ENCODE measurements at regions not wholly inside any gene's neighbourhood (a gene's known extent, or its start where the extent isn't known, plus 50 kb on each side); places are given as distances from the start of the nearest gene placed in this dataset.
"Not testable (repeated sequence)": the region's sequence is repeated elsewhere in the genome, so short reads cannot be mapped to it uniquely, and the experiment has no call there.

DNA sequence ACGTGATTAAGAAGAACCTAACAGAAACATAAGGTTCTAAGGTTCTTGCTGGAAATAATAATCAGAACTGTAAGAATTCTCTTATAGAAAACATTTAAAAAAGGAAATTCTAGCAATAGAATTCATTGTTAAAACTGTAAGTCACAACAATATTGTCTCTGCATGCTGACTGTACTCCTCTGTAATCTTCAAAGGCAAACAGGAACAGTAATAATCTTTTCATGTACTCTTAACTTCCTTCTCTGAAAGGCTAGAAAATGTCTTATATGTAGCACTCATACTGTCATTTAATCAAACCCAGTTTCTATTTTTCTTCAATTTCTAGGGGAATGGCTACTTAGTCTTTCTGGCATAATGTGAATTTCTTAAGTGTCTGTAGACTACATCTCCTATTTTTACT lies 103.5 kb upstream of the AGAP9 start:
- DNase-seq (ENCODE audit: low read depth in 3 of 3): not testable (repeated sequence)

DNA sequence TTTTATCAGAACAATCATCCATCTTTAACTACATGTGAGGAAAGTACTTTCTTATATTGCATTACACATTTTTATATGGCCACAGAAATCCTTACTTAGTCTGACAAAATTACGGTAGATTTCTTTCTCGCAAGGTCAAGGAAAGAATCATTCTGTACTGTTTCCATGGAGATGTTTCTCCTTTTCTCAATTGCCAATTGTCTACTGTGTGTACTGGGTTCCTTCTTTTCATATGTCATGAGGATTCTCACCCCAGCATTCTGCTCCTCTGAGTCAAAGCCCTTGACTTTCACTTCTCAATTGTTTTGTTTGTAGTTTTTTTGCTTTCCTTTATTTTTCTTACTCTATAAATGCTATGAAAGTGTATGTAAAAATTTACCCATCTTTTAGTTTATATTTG lies 99.3 kb upstream of the AGAP9 start:
- DNase-seq (ENCODE audit: low read depth in 3 of 3): not testable (repeated sequence)

DNA sequence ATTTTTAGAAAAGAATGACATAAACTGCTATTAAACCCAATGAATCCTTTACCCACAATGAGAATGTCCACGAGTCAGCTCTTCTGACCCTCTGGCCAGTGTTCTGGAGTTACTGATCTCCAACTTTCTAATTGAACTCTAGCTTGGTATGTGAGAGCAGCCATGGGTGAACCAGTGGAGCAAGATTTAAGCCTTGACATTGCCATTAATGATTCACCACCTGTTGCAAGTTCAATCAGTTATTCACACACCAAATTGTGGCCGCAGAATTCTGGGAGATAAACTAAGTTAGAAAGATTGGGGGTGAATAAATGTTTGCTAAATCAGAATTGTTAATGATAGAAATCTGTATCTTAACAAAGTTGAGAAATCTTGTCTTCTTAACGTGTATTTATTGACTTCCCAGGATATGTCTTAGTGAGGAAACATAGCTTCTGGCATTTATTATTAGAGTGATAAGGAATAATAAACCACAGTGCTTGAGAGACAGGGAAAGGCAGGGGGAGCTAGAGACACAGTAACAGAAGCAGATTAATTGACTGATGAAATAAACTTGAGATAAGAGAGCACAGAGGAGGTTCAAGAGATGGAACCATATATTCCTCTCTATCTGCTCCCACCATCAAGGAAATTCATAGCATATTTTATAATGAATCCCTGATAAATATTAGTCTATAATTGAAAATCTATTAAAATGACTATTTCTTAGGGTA lies 96.0 kb upstream of the AGAP9 start:
- DNase-seq (ENCODE audit: low read depth in 3 of 3): not testable (repeated sequence)

DNA sequence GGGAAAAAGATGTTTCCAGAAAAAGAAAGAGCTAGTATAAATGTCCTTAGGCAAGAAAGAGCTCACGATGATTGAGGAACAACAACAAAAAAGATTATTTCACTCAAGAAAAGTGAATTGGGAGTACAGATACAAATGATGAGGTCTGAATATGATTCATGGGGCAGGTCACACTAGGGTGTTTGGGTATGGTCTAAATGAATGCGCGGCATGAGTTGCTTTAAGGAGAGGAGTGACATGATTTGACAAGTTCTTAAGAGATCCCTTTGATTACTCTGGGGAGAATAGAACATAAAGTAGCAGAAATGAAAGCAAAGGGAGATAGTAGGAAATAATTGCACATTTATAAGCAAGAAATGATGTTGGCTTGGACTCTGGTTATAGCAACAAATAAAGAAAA lies 85.9 kb upstream of the AGAP9 start:
- DNase-seq (ENCODE audit: low read depth in 3 of 3): not testable (repeated sequence)

DNA sequence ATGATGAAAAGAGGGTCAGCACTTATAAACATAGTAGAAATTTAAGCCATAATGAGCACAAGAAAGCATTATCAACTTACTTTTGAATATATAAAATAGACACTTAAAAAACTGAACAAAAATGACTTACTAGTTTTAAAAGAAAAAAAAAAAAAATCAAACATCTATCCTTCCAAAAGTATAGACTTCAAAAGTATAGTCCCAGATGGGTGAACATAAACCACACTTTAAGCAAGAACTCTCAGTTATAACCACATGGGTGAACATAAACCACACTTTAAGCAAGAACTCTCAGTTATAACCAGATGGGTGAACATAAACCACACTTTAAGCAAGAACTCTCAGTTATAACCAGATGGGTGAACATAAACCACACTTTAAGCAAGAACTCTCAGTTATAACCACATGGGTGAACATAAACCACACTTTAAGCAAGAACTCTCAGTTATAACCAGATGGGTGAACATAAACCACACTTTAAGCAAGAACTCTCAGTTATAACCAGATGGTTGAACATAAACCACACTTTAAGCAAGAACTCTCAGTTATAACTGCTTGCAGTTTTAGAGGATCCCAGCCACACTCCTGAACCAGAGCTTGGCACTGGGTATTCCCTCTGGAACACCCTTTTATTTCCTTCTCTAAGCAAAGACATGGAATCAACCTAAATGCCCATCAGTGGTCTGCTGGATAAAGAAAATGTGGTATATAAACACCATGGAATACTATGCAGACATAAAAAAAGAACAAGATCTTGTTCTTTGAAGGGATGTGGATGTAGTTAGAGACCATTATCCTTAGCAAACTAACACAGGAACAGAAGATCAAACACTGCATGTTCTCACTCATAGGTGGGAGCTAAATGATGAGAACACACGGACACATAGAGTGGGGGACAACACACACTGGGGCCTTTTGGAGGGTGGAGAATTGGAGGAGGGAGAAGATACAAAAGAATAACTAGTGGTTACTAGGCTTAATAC lies 82.6 kb upstream of the AGAP9 start:
- not testable (repeated sequence) for DNase-seq (ENCODE audit: low read depth in 3 of 3)

GRCh38 chr10:47600604-47601003 lies 77.2 kb upstream of the AGAP9 start:
- not testable (repeated sequence) for DNase-seq (ENCODE audit: low read depth in 3 of 3)

DNA sequence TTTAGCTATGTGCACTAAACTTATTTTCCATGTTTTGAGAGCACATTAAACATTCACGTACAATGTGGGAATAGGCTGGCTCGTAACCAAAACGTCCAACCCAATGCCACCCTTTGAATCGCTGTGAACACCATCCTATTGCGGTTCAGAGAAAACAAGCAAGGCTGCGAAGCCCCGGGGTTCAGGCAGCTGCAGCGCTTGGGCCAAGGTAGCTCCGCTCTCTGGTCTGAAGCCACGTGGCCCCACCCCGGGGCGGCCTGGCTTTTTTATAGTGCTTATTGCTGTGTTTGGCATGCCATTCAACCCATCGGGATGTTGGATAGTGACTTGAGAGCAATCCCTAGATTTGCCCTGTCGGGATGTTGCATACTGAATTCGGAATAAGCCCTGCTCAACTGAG lies 76.7 kb upstream of the AGAP9 start:
- not testable (repeated sequence) for DNase-seq (ENCODE audit: low read depth in 3 of 3)

DNA sequence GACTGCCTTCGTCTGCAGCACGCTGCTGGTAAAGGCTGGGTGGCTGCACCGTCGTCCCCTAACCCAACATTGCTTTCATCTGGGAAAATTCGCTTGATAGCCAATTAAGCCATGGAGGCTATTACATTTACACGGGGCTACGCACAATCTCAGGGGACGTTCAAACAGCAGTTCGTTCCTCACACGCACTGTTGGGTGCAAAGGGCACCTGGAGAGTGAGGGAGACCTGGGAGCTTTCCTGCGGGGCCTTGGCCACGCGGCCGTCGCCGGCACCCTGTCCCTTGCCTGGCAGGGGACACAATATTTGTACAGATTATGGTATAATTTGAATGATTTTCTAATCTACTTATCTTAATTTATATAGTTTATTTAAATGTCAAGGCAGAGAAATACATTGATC lies 76.2 kb upstream of the AGAP9 start:
- DNase-seq (ENCODE audit: low read depth in 3 of 3): not testable (repeated sequence)

DNA sequence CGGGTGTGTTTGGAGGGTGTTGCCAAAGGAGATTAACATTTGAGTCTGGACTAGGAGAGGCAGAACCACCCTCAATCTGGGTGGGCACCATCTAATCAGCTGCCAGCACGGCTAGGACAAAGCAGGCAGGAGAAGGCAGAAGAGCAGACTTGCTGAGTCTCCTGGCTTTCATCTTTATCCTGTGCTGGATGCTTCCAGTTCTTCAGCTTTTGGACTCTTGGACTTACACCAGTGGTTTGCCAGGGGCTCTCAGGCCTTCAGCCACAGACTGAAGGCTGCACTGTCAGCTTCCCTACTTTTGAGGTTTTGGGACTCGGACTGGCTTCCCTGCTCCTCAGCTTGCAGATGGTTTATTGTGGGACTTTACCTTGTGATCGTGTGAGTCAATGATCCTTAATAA lies 70.4 kb upstream of the AGAP9 start:
- not testable (repeated sequence) for DNase-seq (ENCODE audit: low read depth in 3 of 3)

GRCh38 chr10:47593129-47593528 lies 69.7 kb upstream of the AGAP9 start:
- DNase-seq (ENCODE audit: low read depth in 3 of 3): not testable (repeated sequence)

GRCh38 chr10:47590956-47591355 lies 67.5 kb upstream of the AGAP9 start:
- DNase-seq (ENCODE audit: low read depth in 3 of 3): not testable (repeated sequence)

GRCh38 chr10:47590534-47590933 lies 67.1 kb upstream of the AGAP9 start:
- DNase-seq (ENCODE audit: low read depth in 3 of 3): not testable (repeated sequence)

GRCh38 chr10:47582051-47582450 lies 58.6 kb upstream of the AGAP9 start:
- not testable (repeated sequence) for DNase-seq (ENCODE audit: low read depth in 3 of 3)

GRCh38 chr10:47580063-47580462 lies 56.6 kb upstream of the AGAP9 start:
- DNase-seq (ENCODE audit: low read depth in 3 of 3): not testable (repeated sequence)

DNA sequence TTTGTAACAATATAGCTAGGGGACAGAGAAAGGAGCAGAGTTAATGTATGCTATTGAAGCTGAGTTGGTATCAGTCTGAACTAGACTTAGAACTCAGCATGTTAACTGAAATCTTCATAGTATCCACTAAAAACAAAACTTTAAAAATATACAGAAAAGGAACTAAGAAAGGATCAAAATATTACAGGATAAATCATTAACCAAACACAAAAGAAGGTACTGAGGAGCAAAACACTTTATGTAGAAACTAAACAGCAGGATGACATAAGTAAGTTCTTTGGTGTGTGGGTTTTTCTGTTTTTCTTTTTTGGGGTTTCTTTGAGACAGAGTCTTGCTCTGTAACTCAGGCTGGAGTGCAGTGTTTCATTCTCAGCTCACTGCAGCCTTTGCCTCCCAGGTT lies 55.1 kb upstream of the AGAP9 start:
- DNase-seq (ENCODE audit: low read depth in 3 of 3): not testable (repeated sequence)
